T-cell (primary cell): ENCODE measurements at regions not wholly inside any gene's neighbourhood (a gene's known extent, or its start where the extent isn't known, plus 50 kb on each side); places are given as distances from the start of the nearest gene placed in this dataset.

Experiments
- ATAC-seq, 4 experiments: fragments of 200-7000 bp in 3 of 4; fragments of 150-1000 bp in 1 of 4; cut with Tn5 transposase; replicated peaks in 1 of 4; 1 replicate in 3 of 4; 2 replicates in 1 of 4; pipeline ENCODE4 v1.10.0; 2021; ENCODE audit warnings: moderate library complexity in 3 of 4, mild to moderate bottlenecking in 2 of 4, moderate number of reproducible peaks in 1 of 4
- CTCF ChIA-PET, 2 donors: fragments of 300-600 bp; sonication (Branson Sonifier 250); formaldehyde crosslinking; loops; one replicate each; lab custom pipeline; 2022; ENCODE audit warnings: antibody characterized with exemption in 2 of 2; lab: Charles Lee
- POLR2A ChIA-PET, 2 donors: fragments of 300-600 bp; sonication (Branson Sonifier 250); formaldehyde crosslinking; loops; one replicate each; lab custom pipeline; 2022; ENCODE audit warnings: antibody characterized with exemption in 2 of 2; lab: Charles Lee
- DNase-seq, 35 experiments: peaks; one replicate each; pipeline versions ENCODE4 v3.0.0 to v3.0.0-alpha.2; 2013 to 2023
- H3K27ac ChIP-seq: one replicate; pipeline ENCODE4 v1.5.1; 2013; ENCODE audit warnings: low read length
- H3K27me3 ChIP-seq, 2 experiments: replicated peaks in 1 of 2; 1 replicate in 1 of 2; 2 replicates in 1 of 2; pipeline versions ENCODE4 v1.6.1 to v1.7.0; 2013; ENCODE audit warnings: low read length in 1 of 2, mixed read lengths in 1 of 2; ENCODE audit not compliant: control insufficient read depth in 2 of 2, insufficient read depth in 2 of 2; ENCODE audit errors: extremely low read depth in 1 of 2
- H3K36me3 ChIP-seq, 2 donors: 1 replicate in 1 of 2; 2 replicates in 1 of 2; pipeline versions ENCODE4 v1.6.1 to v1.7.0; 2013; ENCODE audit warnings: low read length in 1 of 2; ENCODE audit not compliant: control insufficient read depth in 2 of 2, insufficient read depth in 1 of 2; ENCODE audit errors: extremely low read depth in 1 of 2
- H3K4me1 ChIP-seq, 2 experiments: 1 replicate in 1 of 2; 2 replicates in 1 of 2; pipeline versions ENCODE4 v1.6.1 to v1.7.0; 2013; ENCODE audit warnings: low read length in 2 of 2, mixed read lengths in 1 of 2; ENCODE audit not compliant: insufficient read depth in 2 of 2, control insufficient read depth in 1 of 2; ENCODE audit errors: extremely low read depth in 1 of 2
- H3K4me3 ChIP-seq, 2 donors: 1 replicate in 1 of 2; 2 replicates in 1 of 2; pipeline versions ENCODE4 v1.5.1 to v1.7.0; 2013; ENCODE audit warnings: mild to moderate bottlenecking in 2 of 2, low read length in 1 of 2, moderate library complexity in 1 of 2; ENCODE audit not compliant: control insufficient read depth in 1 of 2; ENCODE audit errors: extremely low read depth in 1 of 2
- H3K9me3 ChIP-seq: 2 replicates; pipeline ENCODE4 v1.7.0; 2013
- H3K27ac Mint-ChIP-seq, 2 donors: one replicate each; pipeline ENCODE4 v1.8.0; 2020 to 2021; ENCODE audit warnings: mild to moderate bottlenecking in 2 of 2, mixed read lengths in 2 of 2
- H3K27me3 Mint-ChIP-seq, 2 donors: one replicate each; pipeline ENCODE4 v1.8.0; 2021 to 2022; ENCODE audit warnings: mixed read lengths in 2 of 2
- H3K36me3 Mint-ChIP-seq: one replicate; pipeline ENCODE4 v1.8.0; 2021; ENCODE audit warnings: mixed read lengths
- H3K4me1 Mint-ChIP-seq, 3 donors: one replicate each; pipeline ENCODE4 v1.8.0; 2020 to 2022; ENCODE audit warnings: mixed read lengths in 3 of 3, mild to moderate bottlenecking in 1 of 3
- H3K4me3 Mint-ChIP-seq, 3 donors: one replicate each; pipeline ENCODE4 v1.8.0; 2020 to 2022; ENCODE audit warnings: mild to moderate bottlenecking in 3 of 3, mixed read lengths in 3 of 3, moderate library complexity in 3 of 3
- H3K9me3 Mint-ChIP-seq, 3 donors: one replicate each; pipeline ENCODE4 v1.8.0; 2020 to 2022; ENCODE audit warnings: mixed read lengths in 3 of 3
- WGBS: methylation state at CpG from one replicate; pipeline ENCODE4 v1.1.5; 2013; ENCODE audit warnings: missing lambda C conversion rate; ENCODE audit not compliant: insufficient coverage; 5-methylcytosine and 5-hydroxymethylcytosine counted together

- no peaks in the 10 kb centered on the region for H3K4me1 ChIP-seq
- ChIA-PET CTCF (no interaction called here), POLR2A (interaction anchor here in 1 of 2 donors (0.6 kb wide), 1 partner anchor 120 kb away, joined by 3 read pairs; no protein-coding TSS in a partner anchor)
- no peak overlapping the region for H3K4me3 Mint-ChIP-seq
- peaks cover 0 to 2% (median 0%) of the 10 kb centered on the region in 3 donors for H3K4me1 Mint-ChIP-seq
- no peaks in the 10 kb centered on the region for H3K36me3 ChIP-seq
- H3K27me3 ChIP-seq = no peaks in the 10 kb centered on the region
- H3K27ac Mint-ChIP-seq = no peak overlapping the region
- no peaks in the 10 kb centered on the region for H3K9me3 ChIP-seq
- H3K27ac ChIP-seq = no peak overlapping the region
- DNase-seq = no peak
- H3K36me3 Mint-ChIP-seq = no peaks in the 10 kb centered on the region
- no CpG with 5 or more reads among the region's 1 CpG for WGBS
- no peak overlapping the region for H3K4me3 ChIP-seq
- peaks cover 0 to 5% (median 0%) of the 10 kb centered on the region in 3 donors for H3K9me3 Mint-ChIP-seq
- no peak for ATAC-seq
- H3K27me3 Mint-ChIP-seq = no peaks in the 10 kb centered on the region
These were observed 87.1 kb upstream of the AHR start for GRCh38 chr7:17211307-17211836.

- H3K27ac Mint-ChIP-seq = no peak overlapping the region
These were observed 86.3 kb upstream of the AHR start for GRCh38 chr7:17212188-17212587.

GRCh38 chr7:17227766-17228490 is 70.5 kb upstream of the AHR start:
- H3K36me3 Mint-ChIP-seq = no peaks in the 10 kb centered on the region
- H3K36me3 ChIP-seq = no peaks in the 10 kb centered on the region
- CTCF ChIA-PET = no interaction called here
- no peaks in the 10 kb centered on the region for H3K4me1 ChIP-seq
- no peak overlapping the region for H3K4me3 Mint-ChIP-seq
- peaks cover 0 to 4% (median 0%) of the 10 kb centered on the region in 3 donors for H3K9me3 Mint-ChIP-seq
- no peaks in the 10 kb centered on the region for H3K27me3 Mint-ChIP-seq
- no peak overlapping the region for H3K27ac ChIP-seq
- no peaks in the 10 kb centered on the region for H3K27me3 ChIP-seq
- DNase-seq (no peak), ATAC-seq (no peak)
- no CpG with 5 or more reads among the region's 2 CpGs for WGBS
- no peak overlapping the region for H3K27ac Mint-ChIP-seq
- H3K4me1 Mint-ChIP-seq = peaks cover 3 to 6% (median 3%) of the 10 kb centered on the region in 3 donors
- H3K4me3 ChIP-seq = no peak overlapping the region
- H3K9me3 ChIP-seq = no peaks in the 10 kb centered on the region
- POLR2A ChIA-PET = interaction anchor here in 1 of 2 donors (0.6 kb wide), 1 partner anchor 27 kb away, joined by 5 read pairs; no protein-coding TSS in a partner anchor

More at GRCh38 chr7:17212188-17212587, 86.3 kb upstream of the AHR start:
- ChIA-PET POLR2A (no interaction called here), CTCF (interaction anchor here in 1 of 2 donors (0.6 kb wide), 1 partner anchor 45 kb away, joined by 3 read pairs; no protein-coding TSS in a partner anchor)
- ATAC-seq (no peak), DNase-seq (no peak)
- H3K9me3 Mint-ChIP-seq = peaks cover 0 to 5% (median 0%) of the 10 kb centered on the region in 3 donors
- H3K4me3 Mint-ChIP-seq = no peak overlapping the region
- H3K36me3 Mint-ChIP-seq = no peaks in the 10 kb centered on the region
- Histone ChIP-seq H3K4me1 (no peaks in the 10 kb centered on the region), H3K4me3 (no peak overlapping the region), H3K27me3 (no peaks in the 10 kb centered on the region), H3K9me3 (no peaks in the 10 kb centered on the region), H3K27ac (no peak overlapping the region), H3K36me3 (no peaks in the 10 kb centered on the region)
- peaks cover 0 to under 1% (median 0%) of the 10 kb centered on the region in 3 donors for H3K4me1 Mint-ChIP-seq
- no peaks in the 10 kb centered on the region for H3K27me3 Mint-ChIP-seq

GRCh38 chr7:17229228-17229627 is 69.2 kb upstream of the AHR start:
- no peak overlapping the region for H3K27ac ChIP-seq
- POLR2A ChIA-PET = no interaction called here
- H3K27me3 ChIP-seq = no peaks in the 10 kb centered on the region
- DNase-seq (no peak), ATAC-seq (no peak)
- H3K4me3 Mint-ChIP-seq = no peak overlapping the region
- H3K27ac Mint-ChIP-seq = no peak overlapping the region
- no peaks in the 10 kb centered on the region for H3K9me3 ChIP-seq
- no peaks in the 10 kb centered on the region for H3K36me3 Mint-ChIP-seq
- no peaks in the 10 kb centered on the region for H3K36me3 ChIP-seq
- H3K4me1 ChIP-seq = peaks cover 4 to 8% of the 10 kb centered on the region in 2 experiments
- H3K9me3 Mint-ChIP-seq = peaks cover 0 to 4% (median 0%) of the 10 kb centered on the region in 3 donors
- CTCF ChIA-PET = no interaction called here
- H3K4me3 ChIP-seq = no peak overlapping the region
- peaks cover 13 to 18% (median 15%) of the 10 kb centered on the region in 3 donors for H3K4me1 Mint-ChIP-seq
- WGBS = no CpG with 5 or more reads among the region's 2 CpGs
- no peaks in the 10 kb centered on the region for H3K27me3 Mint-ChIP-seq

- no peaks in the 10 kb centered on the region for H3K36me3 Mint-ChIP-seq
- 100% methylated on average over 1 of the region's 2 CpGs for WGBS
- ChIA-PET CTCF (interaction anchor here in 1 of 2 donors (0.7 to 1.1 kb wide), 2 partner anchors 71 to 72 kb away, joined by 3 read pairs; no protein-coding TSS in a partner anchor), POLR2A (interaction anchor here in 1 of 2 donors (0.5 kb wide), 1 partner anchor 29 kb away, joined by 5 read pairs; no protein-coding TSS in a partner anchor)
- Histone ChIP-seq H3K27ac (no peak overlapping the region), H3K36me3 (no peaks in the 10 kb centered on the region), H3K9me3 (no peaks in the 10 kb centered on the region), H3K27me3 (no peaks in the 10 kb centered on the region), H3K4me1 (peaks cover 8 to 11% of the 10 kb centered on the region in 2 experiments), H3K4me3 (no peak overlapping the region)
- peaks cover 0 to 3% (median 0%) of the 10 kb centered on the region in 3 donors for H3K9me3 Mint-ChIP-seq
- no peaks in the 10 kb centered on the region for H3K27me3 Mint-ChIP-seq
- no peak for ATAC-seq
- no peak overlapping the region for H3K4me3 Mint-ChIP-seq
- peaks cover 22 to 26% (median 25%) of the 10 kb centered on the region in 3 donors for H3K4me1 Mint-ChIP-seq
- DNase-seq = no peak
- H3K27ac Mint-ChIP-seq = peak overlapping the region in 1 of 2 donors; percentile 29
These were observed 68.2 kb upstream of the AHR start for GRCh38 chr7:17230099-17230807.

GRCh38 chr7:17233603-17234002 is 64.8 kb upstream of the AHR start:
- H3K27me3 Mint-ChIP-seq = no peaks in the 10 kb centered on the region
- ChIA-PET CTCF (interaction anchor here (0.7 to 1.1 kb wide), 5 partner anchors 63 to 69 kb away, joined by 3 to 5 read pairs (median 3); partner anchors contain the start of gene AHR (in 1 of the 2)), POLR2A (interaction anchor here in 1 of 2 donors (1.0 to 1.7 kb wide), 3 partner anchors 62 to 66 kb away, joined by 4 to 8 read pairs (median 6); no protein-coding TSS in a partner anchor)
- H3K27ac ChIP-seq = peak overlapping the region; percentile 98
- no peak overlapping the region for H3K4me3 ChIP-seq
- DNase-seq (no peak), ATAC-seq (no peak)
- H3K9me3 Mint-ChIP-seq = peaks cover 0 to 4% (median 0%) of the 10 kb centered on the region in 3 donors
- no peaks in the 10 kb centered on the region for H3K9me3 ChIP-seq
- H3K4me3 Mint-ChIP-seq = peak overlapping the region; percentile 65 to 73 (median 68)
- WGBS = no CpG with 5 or more reads among the region's 2 CpGs
- H3K27me3 ChIP-seq = no peaks in the 10 kb centered on the region
- H3K4me1 Mint-ChIP-seq = peaks cover 38 to 50% (median 44%) of the 10 kb centered on the region in 3 donors
- H3K36me3 Mint-ChIP-seq = peaks cover 3% of the 10 kb centered on the region
- H3K36me3 ChIP-seq = no peaks in the 10 kb centered on the region
- H3K4me1 ChIP-seq = peaks cover 10 to 19% of the 10 kb centered on the region in 2 experiments
- H3K27ac Mint-ChIP-seq = peak overlapping the region; percentile 100
